GM10248 (cell line): ENCODE measurements at regions not wholly inside any gene's neighbourhood (a gene's known extent, or its start where the extent isn't known, plus 50 kb on each side); places are given as distances from the start of the nearest gene placed in this dataset.
"Not testable (repeated sequence)": the region's sequence is repeated elsewhere in the genome, so short reads cannot be mapped to it uniquely, and the experiment has no call there.

Experiments
- CTCF ChIA-PET: fragments of 300-600 bp; sonication (Branson Sonifier 250); formaldehyde crosslinking; extraction: SDS; loops from one replicate; lab custom pipeline; 2021; ENCODE audit warnings: antibody characterized with exemption; lab: Yijun Ruan, JAX
- POLR2A ChIA-PET: fragments of 350-650 bp; sonication (Branson Sonifier 250); formaldehyde crosslinking; extraction: SDS; loops from one replicate; lab custom pipeline; 2020; ENCODE audit warnings: antibody characterized with exemption; lab: Yijun Ruan, JAX
- DNase-seq: peaks from one replicate; pipeline ENCODE4 v3.0.0; 2012; ENCODE audit errors: extremely low spot score
- TF ChIP-seq, protein P1 (sequence below): IDR thresholded peaks from 2 replicates; pipeline ENCODE4 v1.5.1; 2012; ENCODE audit warnings: mild to moderate bottlenecking, low read depth; ENCODE audit errors: extremely low read depth, missing control alignments, control extremely low read depth

DNA sequence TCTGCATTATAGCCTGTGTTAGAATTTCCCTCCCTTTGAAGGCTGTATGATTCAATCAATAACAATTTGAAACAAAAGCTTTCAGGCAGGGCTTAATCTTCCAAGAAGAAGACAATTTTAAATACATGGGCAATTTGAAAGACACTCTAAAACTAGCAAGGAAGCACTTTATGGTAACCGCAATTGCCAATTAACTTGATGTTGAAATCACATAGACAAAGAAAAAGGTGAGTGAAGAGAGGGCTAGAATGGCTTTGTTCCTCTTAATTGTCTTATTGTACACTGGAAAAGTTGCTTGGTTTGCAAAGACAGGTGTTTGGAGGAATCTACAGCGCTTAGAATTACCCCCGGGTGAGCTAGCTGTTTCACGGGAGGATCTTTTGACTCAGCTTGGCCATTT, 74.4 kb upstream of the PRKX start:
- CTCF ChIA-PET: no interaction called here
- TF ChIP-seq, protein P1, sequence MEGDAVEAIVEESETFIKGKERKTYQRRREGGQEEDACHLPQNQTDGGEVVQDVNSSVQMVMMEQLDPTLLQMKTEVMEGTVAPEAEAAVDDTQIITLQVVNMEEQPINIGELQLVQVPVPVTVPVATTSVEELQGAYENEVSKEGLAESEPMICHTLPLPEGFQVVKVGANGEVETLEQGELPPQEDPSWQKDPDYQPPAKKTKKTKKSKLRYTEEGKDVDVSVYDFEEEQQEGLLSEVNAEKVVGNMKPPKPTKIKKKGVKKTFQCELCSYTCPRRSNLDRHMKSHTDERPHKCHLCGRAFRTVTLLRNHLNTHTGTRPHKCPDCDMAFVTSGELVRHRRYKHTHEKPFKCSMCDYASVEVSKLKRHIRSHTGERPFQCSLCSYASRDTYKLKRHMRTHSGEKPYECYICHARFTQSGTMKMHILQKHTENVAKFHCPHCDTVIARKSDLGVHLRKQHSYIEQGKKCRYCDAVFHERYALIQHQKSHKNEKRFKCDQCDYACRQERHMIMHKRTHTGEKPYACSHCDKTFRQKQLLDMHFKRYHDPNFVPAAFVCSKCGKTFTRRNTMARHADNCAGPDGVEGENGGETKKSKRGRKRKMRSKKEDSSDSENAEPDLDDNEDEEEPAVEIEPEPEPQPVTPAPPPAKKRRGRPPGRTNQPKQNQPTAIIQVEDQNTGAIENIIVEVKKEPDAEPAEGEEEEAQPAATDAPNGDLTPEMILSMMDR: no peak
- POLR2A ChIA-PET: no interaction called here
- DNase-seq: no peak

DNA sequence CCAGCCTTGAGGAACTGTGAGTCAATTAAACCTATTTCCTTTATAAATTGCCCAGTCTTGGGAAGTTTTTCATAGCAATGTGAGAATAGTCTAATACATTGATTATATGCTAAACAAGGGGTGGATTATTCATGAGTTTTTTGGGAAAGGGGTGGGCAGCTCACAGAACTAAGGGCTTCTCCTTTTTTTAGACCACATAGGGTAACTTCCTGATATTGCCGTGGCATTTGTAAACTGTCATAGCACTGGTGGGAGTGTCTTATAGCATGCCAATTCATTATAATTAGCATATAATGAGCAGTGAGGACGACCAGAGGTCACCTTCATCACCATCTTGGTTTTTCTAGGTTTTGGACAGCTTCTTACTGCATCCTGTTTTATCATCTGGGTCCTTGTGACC, 72.4 kb upstream of the PRKX start:
- CTCF ChIA-PET, DNase-seq, POLR2A ChIA-PET: not testable (repeated sequence)

DNA sequence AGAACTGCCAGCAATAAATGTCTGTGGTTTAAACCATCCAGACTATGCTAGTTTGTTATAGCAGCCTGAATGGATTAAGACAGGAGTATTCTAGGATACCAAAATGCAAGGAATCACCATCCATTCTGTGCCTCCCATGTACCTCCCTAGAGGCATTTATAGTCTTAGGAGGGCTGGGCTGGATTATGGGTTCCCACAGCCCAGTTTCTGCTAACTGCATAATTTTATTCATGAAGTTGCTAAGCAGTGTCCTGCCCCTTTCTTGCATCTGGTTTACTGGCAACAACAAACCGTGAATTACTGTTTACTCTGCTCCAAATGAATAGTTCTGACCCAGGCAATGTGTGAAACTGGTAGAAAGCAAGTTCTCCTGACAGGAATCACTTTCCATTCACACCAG, 67.1 kb upstream of the PRKX start:
- TF ChIP-seq, protein P1: no peak
- ChIA-PET POLR2A (no interaction called here), CTCF (no interaction called here)
- DNase-seq: no peak

DNA sequence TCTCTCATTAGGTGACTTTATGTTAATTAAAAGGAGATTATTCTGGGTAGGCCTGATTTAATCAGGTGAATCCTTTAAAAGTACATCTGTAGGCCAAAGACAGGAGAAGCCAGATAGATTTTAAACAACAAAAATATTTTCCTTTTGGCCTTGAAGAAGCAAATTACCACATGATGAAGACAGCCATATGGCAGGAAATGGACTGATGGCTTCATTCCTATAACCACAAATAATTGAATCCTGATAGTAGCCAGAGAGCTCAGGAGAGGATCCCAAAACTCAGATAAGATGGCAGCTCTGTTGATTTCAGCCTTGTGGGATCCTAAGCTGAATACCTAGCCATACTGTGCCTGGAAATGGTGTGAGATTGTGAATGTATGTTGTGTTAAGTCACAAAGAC, 66.1 kb upstream of the PRKX start:
- TF ChIP-seq, protein P1: no peak
- DNase-seq: no peak
- CTCF ChIA-PET: no interaction called here
- POLR2A ChIA-PET: no interaction called here

DNA sequence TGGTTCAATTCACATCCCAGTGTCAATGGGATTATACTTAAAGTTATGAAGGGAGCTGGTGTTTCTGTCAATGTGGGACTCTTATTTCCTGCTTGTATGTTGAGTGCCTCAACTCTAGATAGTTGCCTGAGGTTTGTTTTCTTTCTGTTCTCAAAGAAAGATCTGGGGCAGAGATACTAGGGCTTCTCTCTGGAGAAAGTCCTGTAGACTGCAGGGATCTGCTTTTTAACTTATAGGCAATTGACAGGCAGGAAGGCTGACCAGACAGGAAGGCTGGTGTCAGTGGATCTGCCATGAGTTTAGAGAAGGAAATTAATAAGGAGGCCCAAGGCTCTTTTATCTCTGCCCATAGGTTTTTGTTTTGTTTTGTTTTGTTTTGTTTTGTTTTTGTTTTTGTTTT, 64.0 kb upstream of the PRKX start:
- TF ChIP-seq, protein P1: no peak
- ChIA-PET CTCF (no interaction called here), POLR2A (no interaction called here)
- no peak for DNase-seq

DNA sequence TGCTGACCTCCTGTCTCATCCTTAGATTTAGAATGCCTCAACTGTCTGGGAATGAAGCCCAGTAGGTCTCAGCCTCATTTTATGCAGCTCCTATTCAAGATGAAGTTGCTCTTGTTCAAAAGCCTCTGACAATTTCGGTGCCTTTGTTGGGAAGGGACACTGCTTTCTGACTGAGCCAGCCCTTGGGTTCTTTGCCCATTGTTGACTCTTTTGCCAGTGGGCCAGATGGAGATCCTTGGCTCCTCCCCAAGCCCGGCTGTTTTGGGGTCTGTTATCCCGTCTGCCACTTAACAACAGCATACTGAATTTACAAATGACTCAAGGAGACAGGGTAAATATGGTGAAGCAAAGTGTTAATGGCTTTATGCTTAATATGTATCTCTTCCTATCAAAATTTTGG, 58.3 kb upstream of the PRKX start:
- DNase-seq: no peak
- POLR2A ChIA-PET: no interaction called here
- CTCF ChIA-PET: no interaction called here
- TF ChIP-seq, protein P1: no peak

DNA sequence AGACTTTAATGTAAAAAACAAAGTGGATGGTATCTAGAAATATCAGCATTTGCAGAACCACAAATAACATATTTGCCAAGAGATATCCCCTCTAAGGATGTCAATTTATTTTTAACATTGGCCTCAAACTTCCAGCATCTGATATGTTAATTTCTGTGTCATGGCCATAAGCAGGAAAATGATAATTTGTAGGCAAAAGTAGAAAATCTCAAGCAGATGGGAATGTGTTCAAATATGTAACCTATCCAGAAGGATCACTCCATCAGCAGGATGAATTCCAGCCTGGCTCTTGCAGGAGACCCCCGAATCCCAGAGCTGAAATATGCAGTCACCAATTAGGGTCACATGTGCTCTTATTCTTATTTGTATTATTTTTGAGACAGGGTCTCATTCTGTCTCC, 55.4 kb upstream of the PRKX start:
- POLR2A ChIA-PET: no interaction called here
- CTCF ChIA-PET: no interaction called here

More for the DNA sequence above, 55.4 kb upstream of the PRKX start:
- TF ChIP-seq, protein P1: no peak
- no peak for DNase-seq
